Memory B cell (primary cell): ENCODE measurements at regions not wholly inside any gene's neighbourhood (a gene's known extent, or its start where the extent isn't known, plus 50 kb on each side); places are given as distances from the start of the nearest gene placed in this dataset.

Source experiments
- ATAC-seq: fragments of 150-1000 bp; cut with Tn5 transposase; 2 replicates; pipeline ENCODE4 v1.10.0; 2021; ENCODE audit warnings: low read depth, mild to moderate bottlenecking, moderate library complexity
- DNase-seq, 2 donors: peaks; one replicate each; pipeline ENCODE4 v3.0.0; 2022; ENCODE audit warnings: low spot score in 2 of 2
- H3K27ac Mint-ChIP-seq: one replicate; pipeline ENCODE4 v1.8.0; 2022; ENCODE audit warnings: mild to moderate bottlenecking, moderate library complexity, mixed read lengths
- H3K27me3 Mint-ChIP-seq: one replicate; pipeline ENCODE4 v1.8.0; 2022; ENCODE audit warnings: mixed read lengths
- H3K36me3 Mint-ChIP-seq: one replicate; pipeline ENCODE4 v1.8.0; 2022; ENCODE audit warnings: mild to moderate bottlenecking, mixed read lengths
- H3K4me1 Mint-ChIP-seq: one replicate; pipeline ENCODE4 v1.8.0; 2022; ENCODE audit warnings: mixed read lengths
- H3K4me3 Mint-ChIP-seq: one replicate; pipeline ENCODE4 v1.8.0; 2022; ENCODE audit warnings: mild to moderate bottlenecking, moderate library complexity, mixed read lengths
- H3K9me3 Mint-ChIP-seq: one replicate; pipeline ENCODE4 v1.8.0; 2022; ENCODE audit warnings: mixed read lengths

DNA sequence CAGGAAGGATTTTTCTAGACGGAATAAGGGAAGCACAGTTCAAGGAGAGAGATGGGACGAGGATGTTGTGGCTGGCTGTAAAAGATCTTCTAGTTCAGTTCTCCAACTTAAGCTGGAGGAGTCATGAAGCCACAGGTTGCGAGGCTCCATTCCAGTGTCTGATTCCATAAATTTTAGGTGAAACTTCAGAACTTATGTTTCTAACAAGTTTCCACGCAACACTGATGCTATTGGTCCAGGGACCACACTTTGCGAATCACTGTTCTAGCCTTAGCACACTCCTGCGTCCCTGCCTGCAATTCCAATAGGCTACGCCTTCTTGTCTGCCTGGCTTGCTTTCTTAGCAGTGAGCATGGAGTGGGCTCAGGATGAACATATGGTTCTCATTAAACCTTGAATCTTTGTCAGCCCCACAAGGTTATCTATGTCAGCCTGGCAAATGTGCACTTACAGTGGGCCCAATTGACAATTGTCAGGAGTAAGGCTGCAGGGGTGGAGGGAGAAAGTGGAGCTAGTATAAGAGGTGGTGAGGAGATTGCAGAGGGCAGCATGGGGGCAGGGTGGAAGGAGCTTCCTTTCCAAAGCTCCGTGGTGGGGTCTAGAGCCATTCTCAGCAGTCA lies 438.1 kb upstream of the ST6GAL2 start:
- Mint-ChIP-seq H3K27ac (no peak overlapping the region), H3K36me3 (peaks cover 2% of the 10 kb centered on the region), H3K4me3 (no peak overlapping the region), H3K4me1 (no peaks in the 10 kb centered on the region), H3K9me3 (peaks cover 10% of the 10 kb centered on the region), H3K27me3 (no peaks in the 10 kb centered on the region)
- DNase-seq (no peak), ATAC-seq (no peak)

DNA sequence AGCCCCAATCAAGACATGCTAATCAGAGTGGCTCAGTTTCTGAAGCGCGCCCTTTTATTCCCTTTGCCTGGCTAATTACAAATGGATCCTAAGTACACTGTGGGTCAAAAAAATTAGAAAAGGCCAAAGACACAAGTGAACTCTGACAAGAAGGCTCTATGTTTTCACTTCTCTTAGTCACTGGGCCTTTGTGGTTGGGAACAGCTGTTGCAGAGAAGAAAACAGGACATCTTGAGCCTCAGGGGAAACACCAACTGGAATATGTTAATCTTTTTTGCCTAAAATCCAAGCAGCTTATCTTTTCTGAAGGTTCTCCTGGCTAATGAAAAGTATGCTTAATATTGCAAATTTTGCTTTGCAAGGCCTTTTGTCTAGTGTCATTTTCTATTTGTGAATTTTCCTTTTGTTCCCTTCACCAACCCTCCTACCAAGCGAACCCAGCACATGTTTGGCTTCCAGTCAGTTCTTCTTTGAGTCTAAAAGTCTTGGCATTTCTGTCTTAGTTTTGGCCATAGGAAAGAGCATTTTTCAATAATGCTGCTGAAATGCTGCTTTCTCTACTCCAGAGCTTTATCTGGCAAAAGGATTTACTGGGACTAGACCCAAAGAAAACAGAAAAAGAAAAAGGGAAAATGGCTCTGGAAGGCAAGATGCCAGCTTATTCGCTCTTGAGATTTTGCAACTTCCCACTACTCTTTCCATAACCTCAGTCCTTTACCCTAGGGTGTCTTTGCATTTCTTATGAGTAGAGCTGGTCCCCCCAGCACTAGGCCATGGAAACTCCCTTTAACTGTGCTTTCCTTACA lies 440.2 kb upstream of the ST6GAL2 start:
- no peak for DNase-seq
- Mint-ChIP-seq H3K9me3 (peaks cover 14% of the 10 kb centered on the region), H3K27me3 (no peaks in the 10 kb centered on the region), H3K36me3 (peaks cover 2% of the 10 kb centered on the region), H3K4me3 (no peak overlapping the region), H3K27ac (no peak overlapping the region), H3K4me1 (no peaks in the 10 kb centered on the region)
- ATAC-seq = no peak

DNA sequence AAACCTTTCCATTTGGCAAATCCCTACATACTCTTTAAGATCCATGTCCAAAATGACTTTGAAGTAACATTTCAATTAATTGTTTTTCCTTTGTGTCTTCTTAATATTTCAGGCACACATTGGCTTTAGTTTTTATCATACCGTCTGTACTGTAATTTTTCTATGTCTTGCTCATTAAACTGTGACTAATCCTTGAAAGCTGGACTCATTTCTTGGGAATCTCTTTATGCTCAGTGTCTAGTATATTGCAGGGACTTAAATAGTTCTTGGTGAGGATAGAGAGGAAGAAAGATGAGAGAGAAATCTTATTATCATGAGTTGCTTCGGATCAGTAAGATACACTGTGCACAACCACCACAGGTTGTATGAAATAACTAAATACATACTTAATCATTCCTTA lies 448.3 kb upstream of the ST6GAL2 start:
- no peak for ATAC-seq
- peaks cover 10% of the 10 kb centered on the region for H3K9me3 Mint-ChIP-seq
- DNase-seq = no peak

DNA sequence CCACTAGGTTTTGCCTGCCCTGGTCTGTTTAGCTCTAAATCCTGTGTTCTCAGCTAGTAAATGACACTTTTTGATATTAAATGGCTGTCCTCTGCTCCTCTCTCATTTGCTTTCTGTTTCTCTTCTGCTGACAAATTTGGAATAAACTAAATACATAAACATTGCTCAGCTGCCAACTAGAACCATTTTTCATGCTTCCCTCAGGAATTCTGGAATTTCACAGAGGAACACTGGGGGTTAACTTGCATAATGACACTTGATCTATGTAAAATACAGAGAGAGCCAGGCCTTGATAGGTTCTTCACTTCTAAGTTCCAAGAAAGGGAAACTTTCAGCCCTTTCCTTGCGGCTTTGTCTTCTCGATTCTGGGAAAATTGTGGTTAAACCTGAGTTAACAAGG lies 450.6 kb upstream of the ST6GAL2 start:
- Mint-ChIP-seq H3K27ac (no peak overlapping the region), H3K4me3 (no peak overlapping the region), H3K27me3 (no peaks in the 10 kb centered on the region), H3K4me1 (no peaks in the 10 kb centered on the region), H3K9me3 (peaks cover 9% of the 10 kb centered on the region), H3K36me3 (no peaks in the 10 kb centered on the region)
- DNase-seq (no peak), ATAC-seq (no peak)

More for the DNA sequence above, 448.3 kb upstream of the ST6GAL2 start:
- H3K4me3 Mint-ChIP-seq = no peak overlapping the region
- H3K4me1 Mint-ChIP-seq = no peaks in the 10 kb centered on the region
- no peaks in the 10 kb centered on the region for H3K27me3 Mint-ChIP-seq
- H3K27ac Mint-ChIP-seq = no peak overlapping the region
- H3K36me3 Mint-ChIP-seq = no peaks in the 10 kb centered on the region

DNA sequence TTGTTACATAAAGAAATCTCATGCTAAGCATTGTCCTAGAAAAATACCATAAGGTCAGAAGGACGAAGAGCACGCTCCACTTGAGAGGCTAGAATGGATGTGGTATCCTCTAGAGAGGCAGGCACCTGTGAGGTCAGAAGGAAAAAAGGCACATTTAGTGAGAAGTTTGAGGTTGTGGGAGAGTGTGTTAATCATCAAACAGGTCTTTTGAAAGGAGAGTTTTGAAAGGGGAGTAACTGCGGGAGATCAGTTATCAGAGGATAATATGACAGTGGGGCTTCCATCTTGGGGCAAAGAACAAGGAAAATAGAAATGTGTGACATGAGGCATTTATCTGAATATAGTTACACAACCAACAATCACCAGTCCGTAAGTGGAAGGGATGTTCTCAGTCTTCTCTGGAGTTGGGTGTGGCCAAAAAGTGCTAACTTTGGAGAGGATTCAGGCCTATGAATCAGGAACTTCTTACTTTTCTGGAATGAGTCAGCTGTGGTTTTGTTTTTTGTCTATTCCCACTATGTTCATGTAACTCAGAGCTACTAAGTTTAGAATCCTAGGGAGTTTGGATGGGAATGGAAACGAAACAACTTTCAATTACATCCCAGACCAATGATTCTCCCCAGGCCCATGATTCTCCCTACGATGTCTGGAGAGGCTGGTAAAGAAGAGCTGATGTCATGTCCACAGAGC lies 451.4 kb upstream of the ST6GAL2 start:
- DNase-seq (no peak), ATAC-seq (no peak)
- Mint-ChIP-seq H3K36me3 (no peaks in the 10 kb centered on the region), H3K9me3 (peaks cover 9% of the 10 kb centered on the region), H3K4me3 (no peak overlapping the region), H3K27ac (no peak overlapping the region), H3K4me1 (no peaks in the 10 kb centered on the region), H3K27me3 (no peaks in the 10 kb centered on the region)

DNA sequence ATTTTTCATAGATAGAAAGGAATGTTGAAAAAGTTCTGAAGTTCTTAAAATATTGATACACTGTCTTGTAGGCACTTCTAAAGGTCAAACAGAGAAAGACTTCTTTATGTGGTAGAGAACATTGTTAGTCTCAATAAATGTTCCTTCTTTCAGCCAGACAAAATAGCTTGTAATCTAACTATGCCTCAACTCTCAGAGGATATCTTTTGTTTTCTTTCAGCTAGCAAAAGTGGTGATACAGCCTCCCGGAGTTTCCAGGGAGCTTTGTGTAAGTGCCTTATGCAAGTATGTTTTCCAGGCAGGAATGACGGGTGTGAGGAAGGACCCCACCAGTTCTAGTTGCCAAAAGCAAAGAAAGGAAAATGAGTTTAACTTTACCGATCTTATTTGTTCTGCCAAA lies 452.1 kb upstream of the ST6GAL2 start:
- H3K27me3 Mint-ChIP-seq = no peaks in the 10 kb centered on the region
- no peaks in the 10 kb centered on the region for H3K36me3 Mint-ChIP-seq
- no peak for DNase-seq

DNA sequence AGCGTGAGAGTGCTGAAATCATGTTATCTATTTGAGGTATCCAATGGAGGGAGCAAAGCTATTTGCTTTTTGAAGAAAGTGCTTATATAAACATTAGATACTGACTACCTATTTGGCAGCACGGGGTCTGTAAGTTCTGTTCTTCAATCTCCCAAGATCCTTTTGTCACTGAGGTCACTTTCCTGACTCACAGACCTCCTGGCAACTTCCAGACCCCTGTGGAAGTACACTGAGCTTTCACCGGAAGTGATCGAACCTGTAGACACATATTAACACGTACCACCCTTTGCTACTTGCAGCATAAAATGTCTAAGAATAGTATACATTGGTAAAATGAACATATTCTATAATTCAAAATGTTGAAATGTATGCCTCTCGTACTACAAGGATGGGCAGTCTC lies 452.6 kb upstream of the ST6GAL2 start:
- Mint-ChIP-seq H3K36me3 (no peaks in the 10 kb centered on the region), H3K4me1 (no peaks in the 10 kb centered on the region), H3K27me3 (no peaks in the 10 kb centered on the region), H3K27ac (no peak overlapping the region), H3K9me3 (peaks cover 7% of the 10 kb centered on the region), H3K4me3 (no peak overlapping the region)
- DNase-seq (no peak), ATAC-seq (no peak)

More for the DNA sequence above, 452.1 kb upstream of the ST6GAL2 start:
- no peak for ATAC-seq
- Mint-ChIP-seq H3K27ac (no peak overlapping the region), H3K4me1 (no peaks in the 10 kb centered on the region), H3K4me3 (no peak overlapping the region), H3K9me3 (peaks cover 7% of the 10 kb centered on the region)

DNA sequence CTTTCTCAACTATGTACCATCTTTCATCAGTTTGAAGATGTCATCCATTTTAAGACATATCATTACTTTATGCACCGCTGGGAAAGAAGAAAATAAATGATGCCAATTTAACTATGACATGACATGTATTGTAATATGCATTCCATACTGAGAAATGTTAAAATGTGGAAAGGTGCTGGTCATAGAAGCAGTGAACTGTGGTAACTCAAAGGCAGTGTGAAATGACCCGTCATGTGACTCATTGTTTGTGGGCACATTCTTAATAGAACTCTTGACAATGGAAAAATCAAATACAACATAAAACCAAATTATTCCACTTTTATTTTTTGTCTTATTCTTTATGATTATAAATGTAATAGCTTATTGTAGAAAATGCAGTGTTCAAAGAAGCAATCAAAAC lies 455.0 kb upstream of the ST6GAL2 start:
- no peak overlapping the region for H3K4me3 Mint-ChIP-seq
- H3K27ac Mint-ChIP-seq = no peak overlapping the region
- no peaks in the 10 kb centered on the region for H3K27me3 Mint-ChIP-seq
- no peaks in the 10 kb centered on the region for H3K4me1 Mint-ChIP-seq
- ATAC-seq = no peak
- H3K36me3 Mint-ChIP-seq = no peaks in the 10 kb centered on the region
- no peak for DNase-seq
- peaks cover 7% of the 10 kb centered on the region for H3K9me3 Mint-ChIP-seq

DNA sequence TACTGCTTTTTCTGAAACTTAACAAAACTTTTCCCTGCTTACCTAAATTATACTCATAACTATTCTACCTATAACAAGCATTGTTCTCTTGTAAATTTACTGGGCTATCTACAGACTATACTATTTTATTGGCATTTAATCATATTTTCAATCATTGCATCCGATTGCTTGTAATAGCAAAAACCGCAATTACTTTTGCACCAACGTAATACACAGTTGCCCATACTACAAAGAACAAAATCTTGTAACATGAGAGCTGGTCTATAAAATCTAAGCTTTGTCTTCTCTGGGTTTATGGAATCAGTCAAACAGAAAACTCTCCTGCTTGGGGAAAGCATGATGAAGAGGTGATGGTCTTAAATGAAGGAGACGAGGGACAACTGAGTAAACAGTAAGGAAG lies 463.4 kb upstream of the ST6GAL2 start:
- Mint-ChIP-seq H3K27me3 (no peaks in the 10 kb centered on the region), H3K4me1 (no peaks in the 10 kb centered on the region), H3K27ac (no peak overlapping the region), H3K4me3 (no peak overlapping the region), H3K9me3 (peaks cover 6% of the 10 kb centered on the region), H3K36me3 (no peaks in the 10 kb centered on the region)
- DNase-seq (no peak), ATAC-seq (no peak)

DNA sequence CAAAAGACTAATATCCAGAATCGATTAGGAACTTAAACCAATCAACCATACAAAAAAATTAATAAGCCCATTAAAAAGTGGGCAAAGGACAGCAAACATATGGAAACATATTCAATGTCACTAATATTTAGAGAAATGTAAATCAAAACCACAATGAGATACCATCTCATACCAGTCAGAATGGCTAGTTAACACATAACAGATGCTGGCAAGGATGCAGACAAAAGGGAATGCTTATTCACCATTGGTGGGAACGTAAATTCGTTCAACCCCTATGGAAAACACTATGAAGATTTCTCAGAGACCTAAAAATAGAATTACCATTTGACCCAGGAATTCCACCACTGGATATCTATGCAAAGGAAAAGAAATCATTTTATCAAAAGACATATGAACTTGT lies 468.2 kb upstream of the ST6GAL2 start:
- H3K27me3 Mint-ChIP-seq = no peaks in the 10 kb centered on the region
- no peaks in the 10 kb centered on the region for H3K4me1 Mint-ChIP-seq
- no peak for DNase-seq
- no peak overlapping the region for H3K4me3 Mint-ChIP-seq
- ATAC-seq = no peak
- no peak overlapping the region for H3K27ac Mint-ChIP-seq
- H3K36me3 Mint-ChIP-seq = no peaks in the 10 kb centered on the region
- H3K9me3 Mint-ChIP-seq = peaks cover 6% of the 10 kb centered on the region

DNA sequence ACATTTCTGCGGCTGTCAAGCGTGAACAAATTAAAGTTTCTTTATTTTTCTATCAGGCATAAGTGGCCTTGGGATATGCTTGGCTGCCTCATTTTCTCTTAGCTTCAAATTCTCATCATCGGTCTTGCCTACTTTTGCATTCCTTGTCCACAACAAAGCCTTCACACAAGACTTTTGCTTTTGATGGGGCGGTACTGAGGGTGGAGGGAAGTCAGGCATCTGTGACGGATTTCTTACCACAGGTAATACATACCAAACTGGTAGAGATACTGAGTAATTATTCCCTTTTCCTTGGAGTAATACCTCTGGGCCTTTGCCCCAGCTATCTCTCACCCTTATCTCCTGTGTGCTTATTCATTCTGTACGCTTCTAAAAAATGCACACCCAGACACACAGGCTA lies 468.3 kb upstream of the RGPD4 start:
- no peak for ATAC-seq
- no peaks in the 10 kb centered on the region for H3K27me3 Mint-ChIP-seq
- H3K4me1 Mint-ChIP-seq = no peaks in the 10 kb centered on the region
- no peaks in the 10 kb centered on the region for H3K36me3 Mint-ChIP-seq
- no peak overlapping the region for H3K27ac Mint-ChIP-seq
- H3K9me3 Mint-ChIP-seq = peaks cover 3% of the 10 kb centered on the region
- DNase-seq = no peak
- no peak overlapping the region for H3K4me3 Mint-ChIP-seq

DNA sequence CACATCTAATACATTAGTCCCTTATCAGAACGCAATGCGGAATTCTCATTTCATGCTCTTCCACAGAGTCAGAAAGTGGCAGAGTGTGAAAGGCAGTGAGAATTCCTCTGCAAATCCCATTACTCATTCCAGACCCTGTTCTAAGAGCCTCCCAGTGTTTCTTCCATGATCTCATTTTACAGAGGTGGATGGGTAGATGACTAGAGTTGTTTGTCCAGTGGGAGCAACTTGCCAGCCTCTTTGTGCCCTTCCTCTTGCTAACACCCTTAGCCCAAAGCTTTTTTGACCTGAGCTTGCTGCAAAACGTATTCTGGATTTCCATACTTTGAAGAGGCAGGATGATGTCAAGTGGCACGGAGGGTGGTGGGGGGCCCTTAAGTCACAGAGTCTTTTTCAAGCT lies 467.7 kb upstream of the RGPD4 start:
- Mint-ChIP-seq H3K27ac (no peak overlapping the region), H3K36me3 (no peaks in the 10 kb centered on the region), H3K4me3 (no peak overlapping the region), H3K27me3 (no peaks in the 10 kb centered on the region), H3K4me1 (no peaks in the 10 kb centered on the region), H3K9me3 (peaks cover 1% of the 10 kb centered on the region)
- DNase-seq (no peak), ATAC-seq (no peak)

DNA sequence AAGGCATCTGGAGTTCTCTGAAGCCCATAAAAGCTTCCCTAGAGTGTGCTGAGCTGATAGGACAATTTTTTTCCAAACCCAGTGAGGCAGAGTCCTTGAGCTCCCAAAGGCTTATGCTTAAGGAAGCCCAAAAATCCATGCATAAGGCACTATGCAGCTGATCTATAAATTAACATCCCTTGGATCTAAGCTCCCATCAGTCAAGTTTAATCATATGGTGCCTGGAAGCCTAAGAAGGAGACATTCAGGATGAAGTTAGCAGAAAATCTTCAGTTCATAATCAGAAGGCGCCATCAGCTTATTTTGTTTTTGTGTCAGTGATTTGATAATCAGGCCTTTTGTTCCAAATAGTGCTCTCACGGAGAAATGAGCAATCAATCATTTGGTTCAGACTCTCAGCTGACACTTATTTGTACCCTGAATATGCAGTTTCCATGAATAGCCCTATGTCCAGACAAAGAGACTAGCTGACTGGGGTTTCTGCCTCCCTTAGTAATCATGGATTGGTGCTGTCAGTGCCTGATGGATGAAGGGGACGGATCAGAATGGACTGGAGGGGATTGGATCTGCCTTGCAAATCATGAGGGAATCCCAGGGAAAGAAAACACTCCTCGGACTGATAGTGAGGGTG lies 464.8 kb upstream of the RGPD4 start:
- Mint-ChIP-seq H3K9me3 (peaks cover 1% of the 10 kb centered on the region), H3K4me3 (no peak overlapping the region), H3K4me1 (no peaks in the 10 kb centered on the region), H3K27ac (no peak overlapping the region), H3K36me3 (no peaks in the 10 kb centered on the region), H3K27me3 (no peaks in the 10 kb centered on the region)
- DNase-seq (no peak), ATAC-seq (no peak)

DNA sequence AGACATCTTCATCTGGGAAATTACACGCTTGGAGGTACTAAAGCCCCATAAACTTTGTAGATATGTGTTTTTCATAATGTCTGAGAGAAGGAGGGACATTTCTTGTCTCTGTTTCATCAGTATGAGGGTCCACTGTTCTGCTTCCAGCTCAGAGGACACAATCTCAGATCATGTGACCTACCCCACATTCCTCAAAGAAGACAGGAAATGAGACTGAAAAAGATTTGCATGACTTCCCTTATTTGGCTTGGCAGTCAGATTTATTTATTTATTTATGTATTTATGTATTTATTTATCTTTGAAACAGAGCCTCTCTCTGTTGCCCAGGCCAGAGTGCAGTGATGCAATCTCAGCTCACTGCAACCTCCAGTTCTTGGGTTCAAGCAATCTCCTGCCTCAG lies 463.7 kb upstream of the RGPD4 start:
- DNase-seq (no peak), ATAC-seq (no peak)
- Mint-ChIP-seq H3K36me3 (no peaks in the 10 kb centered on the region), H3K4me3 (no peak overlapping the region), H3K27me3 (no peaks in the 10 kb centered on the region), H3K27ac (no peak overlapping the region), H3K9me3 (peaks cover 1% of the 10 kb centered on the region), H3K4me1 (no peaks in the 10 kb centered on the region)
